ENCODE measurements at regions not wholly inside any gene's neighbourhood (a gene's known extent, or its start where the extent isn't known, plus 50 kb on each side); places are given as distances from the start of the nearest gene placed in this dataset.
A peak's percentile ranks its signal among the peaks of the same experiment; 100 is the strongest.

GRCh38 chr3:106241593-106241992 is 372.8 kb upstream of the CBLB start:
- Histone ChIP-seq H3K27ac (ENCODE audit: low read length) (no peak overlapping the region), H3K27me3 (ENCODE audit: control insufficient read depth, insufficient read depth) (no peaks in the 10 kb centered on the region), H3K4me3 (ENCODE audit: low read length) (no peak overlapping the region), H3K4me1 (ENCODE audit: control insufficient read depth, insufficient read depth, low read length) (no peaks in the 10 kb centered on the region), H3K9me3 (ENCODE audit: control insufficient read depth, low read length) (no peaks in the 10 kb centered on the region)
- intact Hi-C loops (cut with DNase I): no loop called here
- DNase-seq: no peak
- WGBS: 68% methylated on average over 2 of the region's 2 CpGs
- no peak for ATAC-seq

GRCh38 chr3:106242781-106243180 is 374.0 kb upstream of the CBLB start:
- H3K27me3 ChIP-seq (ENCODE audit: control insufficient read depth, insufficient read depth): no peaks in the 10 kb centered on the region
- H3K4me3 ChIP-seq (ENCODE audit: low read length): no peak overlapping the region
- no peak for ATAC-seq
- WGBS: 86% methylated on average over 3 of the region's 3 CpGs
- intact Hi-C loops (cut with DNase I): no loop called here
- H3K9me3 ChIP-seq (ENCODE audit: control insufficient read depth, low read length): no peaks in the 10 kb centered on the region
- no peaks in the 10 kb centered on the region for H3K4me1 ChIP-seq (ENCODE audit: control insufficient read depth, insufficient read depth, low read length)
- H3K27ac ChIP-seq (ENCODE audit: low read length): no peak overlapping the region
- peak in 1 of 3 donors; percentile 34 for DNase-seq

GRCh38 chr3:106245400-106245799 is 376.6 kb upstream of the CBLB start:
- H3K27me3 ChIP-seq (ENCODE audit: control insufficient read depth, insufficient read depth): no peaks in the 10 kb centered on the region
- H3K27ac ChIP-seq (ENCODE audit: low read length): no peak overlapping the region
- intact Hi-C loops (cut with DNase I): no loop called here
- no peak for ATAC-seq
- no peaks in the 10 kb centered on the region for H3K4me1 ChIP-seq (ENCODE audit: control insufficient read depth, insufficient read depth, low read length)
- H3K4me3 ChIP-seq (ENCODE audit: low read length): no peak overlapping the region
- DNase-seq: no peak
- H3K9me3 ChIP-seq (ENCODE audit: control insufficient read depth, low read length): no peaks in the 10 kb centered on the region

GRCh38 chr3:106247902-106248684 is 379.3 kb upstream of the CBLB start:
- Histone ChIP-seq H3K4me1 (ENCODE audit: control insufficient read depth, insufficient read depth, low read length) (no peaks in the 10 kb centered on the region), H3K27me3 (ENCODE audit: control insufficient read depth, insufficient read depth) (no peaks in the 10 kb centered on the region), H3K4me3 (ENCODE audit: low read length) (no peak overlapping the region), H3K27ac (ENCODE audit: low read length) (no peak overlapping the region), H3K9me3 (ENCODE audit: control insufficient read depth, low read length) (no peaks in the 10 kb centered on the region)
- intact Hi-C loops (cut with DNase I): no loop called here
- WGBS: 95% methylated on average over 5 of the region's 5 CpGs
- DNase-seq (no peak), ATAC-seq (no peak)

- WGBS: 94% methylated on average over 2 of the region's 2 CpGs
- intact Hi-C loops (cut with DNase I): no loop called here
Measured at GRCh38 chr3:106249159-106249558, 380.3 kb upstream of the CBLB start.

GRCh38 chr3:106249981-106250380 is 381.2 kb upstream of the CBLB start:
- H3K4me1 ChIP-seq (ENCODE audit: control insufficient read depth, insufficient read depth, low read length): no peaks in the 10 kb centered on the region
- no peaks in the 10 kb centered on the region for H3K9me3 ChIP-seq (ENCODE audit: control insufficient read depth, low read length)
- no peak for DNase-seq
- H3K27ac ChIP-seq (ENCODE audit: low read length): no peak overlapping the region
- no peaks in the 10 kb centered on the region for H3K27me3 ChIP-seq (ENCODE audit: control insufficient read depth, insufficient read depth)
- ATAC-seq: no peak
- intact Hi-C loops (cut with DNase I): no loop called here
- no peak overlapping the region for H3K4me3 ChIP-seq (ENCODE audit: low read length)

More at GRCh38 chr3:106249159-106249558, 380.3 kb upstream of the CBLB start:
- Histone ChIP-seq H3K4me3 (ENCODE audit: low read length) (no peak overlapping the region), H3K27ac (ENCODE audit: low read length) (no peak overlapping the region), H3K4me1 (ENCODE audit: control insufficient read depth, insufficient read depth, low read length) (no peaks in the 10 kb centered on the region), H3K9me3 (ENCODE audit: control insufficient read depth, low read length) (no peaks in the 10 kb centered on the region), H3K27me3 (ENCODE audit: control insufficient read depth, insufficient read depth) (no peaks in the 10 kb centered on the region)
- ATAC-seq (no peak), DNase-seq (no peak)

GRCh38 chr3:106251160-106251892 is 382.5 kb upstream of the CBLB start:
- Histone ChIP-seq H3K27me3 (ENCODE audit: control insufficient read depth, insufficient read depth) (no peaks in the 10 kb centered on the region), H3K4me3 (ENCODE audit: low read length) (no peak overlapping the region), H3K27ac (ENCODE audit: low read length) (no peak overlapping the region), H3K4me1 (ENCODE audit: control insufficient read depth, insufficient read depth, low read length) (no peaks in the 10 kb centered on the region), H3K9me3 (ENCODE audit: control insufficient read depth, low read length) (no peaks in the 10 kb centered on the region)
- ATAC-seq (no peak), DNase-seq (peak in 1 of 3 donors; percentile 11)
- intact Hi-C loops (cut with DNase I): no loop called here
- 95% methylated on average over 2 of the region's 2 CpGs for WGBS

- intact Hi-C loops (cut with DNase I): no loop called here
- no peak for ATAC-seq
- Histone ChIP-seq H3K4me1 (ENCODE audit: control insufficient read depth, insufficient read depth, low read length) (no peaks in the 10 kb centered on the region), H3K27me3 (ENCODE audit: control insufficient read depth, insufficient read depth) (no peaks in the 10 kb centered on the region), H3K4me3 (ENCODE audit: low read length) (no peak overlapping the region), H3K27ac (ENCODE audit: low read length) (no peak overlapping the region), H3K9me3 (ENCODE audit: control insufficient read depth, low read length) (peaks cover 2% of the 10 kb centered on the region)
- 92% methylated on average over 6 of the region's 6 CpGs for WGBS
- no peak for DNase-seq
Measured at GRCh38 chr3:106255870-106256248, 387.0 kb upstream of the CBLB start.

- H3K9me3 ChIP-seq (ENCODE audit: control insufficient read depth, low read length): peaks cover 2% of the 10 kb centered on the region
- DNase-seq: no peak
- H3K4me1 ChIP-seq (ENCODE audit: control insufficient read depth, insufficient read depth, low read length): no peaks in the 10 kb centered on the region
- no peaks in the 10 kb centered on the region for H3K27me3 ChIP-seq (ENCODE audit: control insufficient read depth, insufficient read depth)
- WGBS: 83% methylated on average over 11 of the region's 11 CpGs
- intact Hi-C loops (cut with DNase I): no loop called here
- no peak for ATAC-seq
- H3K4me3 ChIP-seq (ENCODE audit: low read length): no peak overlapping the region
- H3K27ac ChIP-seq (ENCODE audit: low read length): no peak overlapping the region
Measured at GRCh38 chr3:106256249-106256957, 387.6 kb upstream of the CBLB start.

- 96% methylated on average over 3 of the region's 3 CpGs for WGBS
- no peaks in the 10 kb centered on the region for H3K27me3 ChIP-seq (ENCODE audit: control insufficient read depth, insufficient read depth)
- H3K9me3 ChIP-seq (ENCODE audit: control insufficient read depth, low read length): peaks cover 2% of the 10 kb centered on the region
- no peak for ATAC-seq
- intact Hi-C loops (cut with DNase I): no loop called here
- no peak overlapping the region for H3K4me3 ChIP-seq (ENCODE audit: low read length)
- no peaks in the 10 kb centered on the region for H3K4me1 ChIP-seq (ENCODE audit: control insufficient read depth, insufficient read depth, low read length)
- H3K27ac ChIP-seq (ENCODE audit: low read length): no peak overlapping the region
- no peak for DNase-seq
Measured at GRCh38 chr3:106257172-106257571, 388.4 kb upstream of the CBLB start.

- no peak for ATAC-seq
- 94% methylated on average over 1 of the region's 1 CpG for WGBS
- peaks cover 2% of the 10 kb centered on the region for H3K9me3 ChIP-seq (ENCODE audit: control insufficient read depth, low read length)
Measured at GRCh38 chr3:106261396-106261795, 392.6 kb upstream of the CBLB start.

More at GRCh38 chr3:106261396-106261795, 392.6 kb upstream of the CBLB start:
- intact Hi-C loops (cut with DNase I): no loop called here
- Histone ChIP-seq H3K27me3 (ENCODE audit: control insufficient read depth, insufficient read depth) (no peaks in the 10 kb centered on the region), H3K4me1 (ENCODE audit: control insufficient read depth, insufficient read depth, low read length) (no peaks in the 10 kb centered on the region), H3K4me3 (ENCODE audit: low read length) (no peak overlapping the region), H3K27ac (ENCODE audit: low read length) (no peak overlapping the region)
- no peak for DNase-seq

All from right cardiac atrium (tissue), 5 donors.